Hepatic stellate cell (primary cell): ENCODE measurements at regions not wholly inside any gene's neighbourhood (a gene's known extent, or its start where the extent isn't known, plus 50 kb on each side); places are given as distances from the start of the nearest gene placed in this dataset.
A peak's percentile ranks its signal among the peaks of the same experiment; 100 is the strongest.

Experiments used
- DNase-seq: peaks from one replicate; pipeline ENCODE4 v3.0.0; 2011; ENCODE audit warnings: low spot score

DNA sequence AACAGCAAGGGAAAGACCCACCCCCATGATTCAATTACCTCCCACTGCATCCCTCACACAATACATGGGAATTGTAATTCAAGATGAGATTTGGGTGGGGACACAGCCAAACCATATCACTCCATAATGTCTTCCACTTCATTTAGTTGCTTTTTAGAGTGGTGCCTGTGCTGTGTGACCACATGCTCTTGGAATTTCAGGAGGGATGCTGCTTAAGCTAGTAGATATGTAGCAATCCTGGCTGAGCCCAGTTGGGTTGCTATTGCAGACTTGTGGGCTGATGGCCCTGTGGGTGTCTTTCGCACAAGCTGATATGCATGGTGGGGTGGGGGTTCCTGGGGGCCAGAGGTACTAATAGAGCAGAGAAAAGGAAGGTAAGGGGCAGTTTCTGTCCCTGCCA lies 160.4 kb upstream of the SYT6 start:
- peak; percentile 33 for DNase-seq

DNA sequence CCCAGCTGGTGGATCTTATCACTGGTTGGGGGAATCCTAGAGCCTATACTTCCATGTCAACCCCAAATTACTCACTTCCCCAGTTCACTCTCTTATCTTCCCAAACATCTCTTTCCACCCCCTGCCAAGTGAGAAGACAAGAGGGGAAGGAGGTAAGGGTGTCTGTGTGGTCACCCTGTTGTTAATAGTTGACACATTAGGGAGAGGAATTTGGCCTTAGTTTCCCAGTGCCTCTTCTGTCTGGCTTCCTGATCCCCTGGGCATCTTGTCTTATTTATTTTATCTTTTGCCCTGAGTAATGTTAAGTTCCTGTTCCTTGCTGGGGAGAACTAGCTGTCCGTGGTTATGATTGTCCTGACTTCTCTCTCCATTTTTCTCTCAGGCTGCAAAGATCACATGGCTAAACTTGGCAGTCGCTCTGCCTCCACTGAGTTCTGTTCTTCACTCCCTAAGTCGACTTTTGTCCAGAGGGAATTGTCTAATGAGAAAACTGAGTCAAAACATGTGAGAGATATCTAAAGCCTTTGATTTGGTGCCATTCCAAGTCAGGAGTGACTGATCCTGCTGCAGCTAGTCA lies 157.1 kb upstream of the SYT6 start:
- DNase-seq: peak; percentile 43

DNA sequence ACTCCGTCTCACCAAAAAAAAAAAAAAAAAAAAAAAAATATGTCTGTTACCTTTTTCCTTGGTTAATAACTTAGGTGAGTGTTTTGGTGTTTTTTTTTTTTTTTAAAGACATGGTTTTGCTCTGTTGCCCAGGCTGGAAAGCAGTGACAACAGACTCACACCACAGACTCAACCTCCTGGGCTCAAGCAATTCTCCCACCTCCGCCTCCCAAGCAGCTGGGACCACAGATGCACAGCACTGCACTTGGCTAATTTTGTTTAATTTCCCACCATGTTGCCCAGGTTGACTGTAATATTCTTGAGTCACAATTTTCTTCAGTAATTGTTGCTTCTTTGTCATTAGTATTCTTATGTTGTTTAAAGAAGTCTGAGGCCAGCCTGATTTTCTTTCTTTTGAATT lies 149.2 kb upstream of the SYT6 start:
- DNase-seq: no peak

DNA sequence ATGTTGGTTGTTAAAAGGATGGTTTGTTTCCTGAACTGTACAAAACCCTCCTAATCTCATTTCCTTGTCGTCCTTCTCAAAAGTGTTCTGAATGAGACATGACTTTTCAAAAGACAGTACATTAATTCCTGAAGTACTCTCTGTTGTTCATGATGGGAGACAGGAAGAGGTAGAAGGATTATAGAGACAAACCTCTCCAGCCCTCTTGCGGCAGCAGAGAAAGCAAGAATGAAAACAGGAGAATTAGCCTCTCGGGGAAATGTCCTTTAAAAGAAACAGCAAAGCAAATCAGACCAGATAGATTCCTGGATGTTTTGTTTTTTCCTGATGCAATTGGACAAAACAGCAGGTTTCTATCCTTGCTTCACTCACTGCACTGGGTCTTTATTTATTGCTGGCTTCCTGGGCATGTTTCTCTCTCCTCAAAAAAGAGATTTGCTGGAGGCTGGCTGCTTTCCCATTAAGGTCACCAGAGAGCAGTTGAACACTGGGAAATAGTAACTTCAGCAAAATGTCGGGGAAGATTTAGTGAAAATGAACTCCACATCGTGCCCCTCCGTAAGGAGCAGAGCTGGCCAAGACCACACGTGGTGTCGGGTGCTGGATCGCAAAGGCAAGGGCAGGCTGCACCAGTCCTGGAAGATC lies 145.8 kb upstream of the SYT6 start:
- peak; percentile 28 for DNase-seq

DNA sequence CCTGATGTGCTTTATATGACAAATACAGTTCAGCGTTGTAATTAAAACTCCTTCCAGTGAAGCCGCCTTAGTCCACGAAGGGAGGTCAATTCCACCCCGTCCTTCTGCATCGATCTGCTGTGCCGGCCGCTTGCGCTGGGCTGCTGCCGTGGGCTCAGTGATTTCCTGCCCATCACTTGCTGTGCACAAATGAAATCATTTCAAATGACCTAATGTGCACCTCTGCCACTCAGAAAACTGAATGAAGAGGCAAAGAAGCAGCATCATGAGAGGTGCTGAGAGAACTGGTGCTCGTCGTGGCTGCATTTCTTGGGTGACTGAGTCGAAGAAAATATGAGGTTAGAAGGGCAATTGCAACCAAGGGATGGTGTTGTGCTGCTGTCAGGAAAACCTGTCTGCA lies 144.3 kb upstream of the SYT6 start:
- no peak for DNase-seq

DNA sequence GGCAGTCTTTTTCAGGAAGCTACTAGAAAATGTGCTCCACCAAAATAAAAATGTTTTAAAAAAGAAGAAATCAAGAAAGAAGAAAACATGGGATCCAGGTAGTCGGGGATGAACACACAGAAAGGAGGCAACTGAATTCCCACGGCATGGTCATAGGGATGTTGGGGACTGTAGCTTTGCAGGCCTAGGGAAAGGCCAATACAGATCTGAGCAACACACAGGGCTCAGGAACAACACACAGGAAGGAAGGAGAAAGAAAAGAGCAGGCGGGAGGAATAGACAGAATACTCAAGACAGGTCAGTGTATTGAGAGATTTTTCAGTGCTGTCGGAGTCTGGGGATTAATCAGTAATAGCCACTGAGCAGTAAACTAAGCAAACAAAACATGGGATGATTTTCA lies 142.7 kb upstream of the SYT6 start:
- DNase-seq: no peak

DNA sequence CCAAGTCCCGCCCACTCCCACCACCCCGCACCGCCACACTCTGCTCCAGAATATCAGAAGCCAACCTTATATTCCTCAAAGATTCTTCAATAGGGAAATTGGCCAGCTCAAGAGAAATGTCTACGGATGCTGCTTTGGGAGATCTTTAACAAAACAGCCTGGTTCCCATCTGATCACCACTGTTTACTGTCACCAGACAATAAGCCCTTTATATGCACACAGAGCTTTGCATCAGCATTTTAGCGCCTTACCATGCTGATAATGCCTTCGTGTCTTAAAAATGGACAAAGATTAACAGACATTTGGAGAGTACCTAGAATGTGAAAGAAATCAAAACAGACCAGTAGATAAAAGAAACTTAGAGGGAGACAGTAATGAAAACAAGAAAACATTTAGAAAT lies 141.7 kb upstream of the SYT6 start:
- DNase-seq: no peak

DNA sequence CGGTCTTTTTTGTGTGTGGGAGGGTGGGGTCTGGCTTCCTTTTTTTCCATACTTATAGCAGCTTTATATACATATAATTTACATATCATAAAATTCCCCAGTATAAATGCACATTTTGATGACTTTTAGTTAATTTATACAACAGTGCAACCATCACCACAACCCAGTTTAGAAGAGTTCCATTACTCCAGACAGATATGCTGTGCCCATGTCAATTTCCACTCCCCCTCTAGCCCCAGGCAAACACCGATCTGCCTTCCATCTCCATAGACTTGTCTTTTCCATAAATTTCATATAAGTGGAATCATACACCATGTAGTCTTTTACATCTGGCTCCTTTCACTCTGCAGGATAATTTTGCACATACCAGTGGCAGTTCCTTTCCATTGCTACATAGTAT lies 139.2 kb upstream of the SYT6 start:
- DNase-seq: no peak

DNA sequence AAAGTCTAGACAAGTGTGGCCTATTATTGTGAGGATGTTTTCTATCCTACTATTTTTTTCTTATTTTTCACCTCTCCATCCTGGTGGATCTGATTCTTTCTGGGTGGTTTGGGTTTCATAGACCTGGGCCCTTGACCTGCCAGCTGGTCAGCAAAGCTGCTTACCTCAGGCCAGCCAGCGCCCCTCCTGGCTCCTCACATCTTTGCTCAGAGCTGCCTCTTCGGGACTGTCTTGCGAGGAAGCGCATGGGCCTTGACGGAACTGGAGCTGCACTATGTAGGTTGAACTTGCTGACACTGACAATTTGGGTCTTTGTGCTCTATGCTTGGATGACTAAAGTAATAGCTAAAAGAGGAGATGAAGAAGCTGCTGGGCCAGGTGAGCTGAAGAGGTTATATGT lies 138.5 kb upstream of the SYT6 start:
- DNase-seq: no peak

DNA sequence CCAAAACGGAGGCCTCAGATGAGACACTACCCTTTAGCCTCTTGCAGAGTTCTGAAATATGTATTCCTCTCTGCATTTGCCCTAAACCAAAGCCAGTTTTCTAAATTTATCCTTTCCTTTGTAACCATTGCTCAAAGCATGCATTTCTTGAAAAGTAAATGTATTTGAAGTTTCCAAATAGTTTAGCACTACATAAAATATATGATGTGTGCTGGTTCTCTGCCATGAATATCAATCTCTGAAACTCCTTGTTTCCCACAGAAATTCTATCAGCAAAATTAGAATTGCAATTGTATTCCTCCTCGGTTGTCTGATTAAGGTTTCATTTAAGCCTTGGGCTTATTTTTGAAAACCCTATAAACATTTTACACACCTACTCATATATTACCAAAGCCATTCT lies 137.1 kb upstream of the SYT6 start:
- DNase-seq: no peak

DNA sequence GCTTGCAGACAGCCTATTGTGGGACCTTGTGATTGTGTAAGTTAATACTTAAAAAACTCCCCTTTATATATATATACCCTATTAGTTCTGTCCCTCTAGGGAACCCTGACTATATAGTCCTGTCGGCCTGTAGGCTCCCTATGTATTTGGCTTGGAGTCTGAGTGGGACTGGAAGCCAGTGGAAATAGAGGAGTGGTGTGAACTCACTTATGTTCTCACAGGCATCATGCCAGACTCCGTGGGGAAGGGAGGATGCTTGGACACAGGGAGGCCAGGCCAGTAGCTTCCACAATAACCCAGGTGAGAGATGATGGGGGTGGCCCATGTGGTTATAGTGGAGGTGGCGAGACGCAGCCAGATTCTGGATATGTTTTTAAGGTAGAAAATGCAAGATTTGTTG lies 136.7 kb upstream of the SYT6 start:
- DNase-seq: no peak

DNA sequence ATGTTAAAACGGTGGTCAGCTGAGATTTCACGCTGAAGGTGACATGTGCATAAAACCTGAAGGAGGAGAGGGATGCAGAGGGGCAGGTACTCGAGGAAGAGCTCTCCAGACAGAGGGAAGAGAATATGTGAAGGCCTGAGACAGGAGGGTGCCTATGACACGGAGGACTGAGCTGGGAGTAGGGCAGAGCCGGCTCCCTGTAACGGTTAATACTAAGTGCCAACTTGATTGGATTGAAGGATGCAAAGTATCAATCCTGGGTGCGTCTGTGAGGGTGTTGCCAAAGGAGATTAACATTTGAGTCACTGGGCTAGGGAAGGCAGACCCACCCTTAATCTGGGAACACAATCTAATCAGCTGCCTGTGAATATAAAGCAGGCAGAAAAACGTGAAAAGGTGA lies 136.2 kb upstream of the SYT6 start:
- no peak for DNase-seq

DNA sequence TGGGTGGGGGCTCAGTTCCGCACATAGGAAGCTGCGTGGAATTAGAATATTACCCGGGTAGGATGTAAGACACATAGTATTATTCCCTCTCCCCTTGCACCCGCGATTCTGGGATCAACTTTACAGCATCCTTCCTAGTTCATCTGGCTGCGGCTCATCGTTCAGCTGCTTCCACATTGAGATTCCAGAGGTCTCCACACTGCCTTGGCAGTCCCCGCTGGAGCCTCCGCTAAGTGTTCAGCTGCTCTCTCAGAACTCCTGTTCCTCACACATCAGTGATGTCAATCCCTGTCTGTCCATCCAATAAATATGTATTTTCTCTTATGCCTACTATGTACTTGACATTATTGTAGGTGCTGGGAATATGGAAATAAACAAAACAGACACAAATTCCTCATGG lies 135.6 kb upstream of the SYT6 start:
- DNase-seq: no peak

DNA sequence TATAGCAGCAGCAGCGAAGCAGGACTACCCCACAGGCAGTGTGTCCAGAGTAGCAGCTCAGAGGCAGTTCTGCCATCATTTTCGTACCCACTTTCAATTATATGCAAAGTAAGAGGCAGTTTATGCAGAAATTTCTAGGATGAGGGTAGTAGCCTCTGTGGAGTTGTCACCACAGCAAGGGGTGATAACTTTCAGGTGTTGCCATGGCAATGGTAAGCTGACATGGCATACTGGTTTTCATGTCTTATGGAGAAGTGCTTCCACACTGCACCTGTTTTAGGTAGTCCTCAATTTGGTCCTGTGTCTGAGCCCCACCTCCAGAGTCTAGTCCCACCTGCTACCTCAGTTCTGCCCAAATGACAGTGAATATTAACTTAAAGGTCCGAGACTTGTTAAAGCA lies 133.3 kb upstream of the SYT6 start:
- DNase-seq: no peak

DNA sequence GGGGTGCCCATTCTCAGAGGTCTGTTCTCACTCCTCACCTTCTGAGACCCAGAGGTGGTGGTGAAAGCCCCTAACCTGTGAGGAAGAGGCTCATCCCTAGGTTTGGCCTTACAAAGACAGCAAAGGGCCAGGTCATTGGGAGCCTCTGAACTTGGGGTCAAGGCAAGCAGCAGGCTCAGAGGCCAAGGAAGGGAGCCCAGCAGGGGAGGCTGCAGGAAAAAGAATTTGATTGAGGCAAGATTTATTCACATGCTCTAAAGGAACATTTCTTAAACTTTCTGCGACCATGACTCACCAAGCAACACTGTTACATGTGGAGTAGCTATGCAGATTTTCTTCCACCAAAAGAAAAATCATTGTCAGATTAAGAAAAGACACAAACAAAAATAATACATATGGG lies 132.5 kb upstream of the SYT6 start:
- DNase-seq: peak; percentile 7

DNA sequence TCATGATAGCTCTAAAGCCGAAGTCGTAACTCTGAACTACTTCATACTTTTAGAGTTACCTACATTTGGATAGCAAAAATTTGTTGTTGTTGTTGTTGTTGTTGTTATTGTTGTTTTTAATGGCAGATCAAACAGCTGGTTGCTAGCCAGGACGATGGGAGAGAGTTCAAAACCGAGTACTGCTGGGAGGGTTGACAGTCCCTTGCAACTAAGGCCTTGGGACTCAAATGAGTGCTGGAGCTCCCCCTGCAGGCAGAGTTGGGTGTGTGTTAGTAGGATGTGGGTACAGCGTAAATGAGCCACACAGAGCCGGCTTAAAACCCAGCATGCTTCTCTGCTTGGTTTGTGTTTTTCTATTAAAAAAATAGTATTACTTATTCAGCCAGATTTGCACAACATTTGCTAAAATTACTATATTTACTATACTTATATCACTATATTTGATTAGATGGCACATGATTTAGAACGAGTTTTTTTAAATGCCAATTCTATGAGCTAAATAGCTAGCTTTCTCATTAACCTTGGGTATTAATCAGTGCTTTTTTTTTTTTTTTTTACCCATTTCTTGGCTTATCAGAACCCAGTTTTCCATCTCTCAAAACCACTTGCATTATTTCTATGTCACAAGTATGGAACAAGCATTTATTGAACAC lies 129.2 kb upstream of the SYT6 start:
- DNase-seq: peak; percentile 78

DNA sequence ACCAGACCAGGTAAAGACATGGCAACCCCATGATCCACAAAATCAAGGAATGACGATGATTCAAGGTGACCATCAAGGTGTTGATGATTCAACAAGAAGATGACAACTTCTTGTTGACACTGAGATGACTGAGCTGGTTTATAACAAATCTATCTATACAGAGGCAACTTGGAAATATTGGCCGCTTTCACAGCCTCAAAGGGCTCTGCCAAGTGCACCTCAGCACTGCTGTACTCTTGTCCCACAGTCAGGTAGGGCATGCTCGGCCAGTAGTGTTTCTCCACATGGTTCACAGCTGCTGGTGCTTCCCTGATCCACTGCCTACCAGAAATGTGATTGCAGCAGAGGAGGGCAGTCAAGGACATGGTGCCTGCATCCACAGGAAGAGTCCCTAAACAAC lies 125.2 kb upstream of the SYT6 start:
- DNase-seq: no peak

DNA sequence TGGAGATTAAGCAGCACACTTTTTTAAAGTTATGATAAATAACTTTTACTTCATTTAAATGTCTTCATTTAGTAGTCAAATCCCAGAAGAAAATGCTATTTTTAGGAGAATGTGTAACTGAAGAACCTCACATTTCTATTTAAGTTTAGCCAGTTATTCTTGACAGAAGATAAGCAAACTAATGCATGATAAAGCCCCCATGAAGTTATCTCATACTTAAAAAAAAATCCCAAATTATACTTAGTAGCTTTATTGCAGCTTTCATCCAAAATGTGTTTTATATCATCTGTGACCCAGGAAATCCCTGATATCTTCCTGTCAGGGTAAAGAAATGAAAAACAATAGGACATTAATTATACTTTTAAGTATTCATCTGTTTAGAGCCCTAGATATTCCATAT lies 124.8 kb upstream of the SYT6 start:
- DNase-seq: no peak

DNA sequence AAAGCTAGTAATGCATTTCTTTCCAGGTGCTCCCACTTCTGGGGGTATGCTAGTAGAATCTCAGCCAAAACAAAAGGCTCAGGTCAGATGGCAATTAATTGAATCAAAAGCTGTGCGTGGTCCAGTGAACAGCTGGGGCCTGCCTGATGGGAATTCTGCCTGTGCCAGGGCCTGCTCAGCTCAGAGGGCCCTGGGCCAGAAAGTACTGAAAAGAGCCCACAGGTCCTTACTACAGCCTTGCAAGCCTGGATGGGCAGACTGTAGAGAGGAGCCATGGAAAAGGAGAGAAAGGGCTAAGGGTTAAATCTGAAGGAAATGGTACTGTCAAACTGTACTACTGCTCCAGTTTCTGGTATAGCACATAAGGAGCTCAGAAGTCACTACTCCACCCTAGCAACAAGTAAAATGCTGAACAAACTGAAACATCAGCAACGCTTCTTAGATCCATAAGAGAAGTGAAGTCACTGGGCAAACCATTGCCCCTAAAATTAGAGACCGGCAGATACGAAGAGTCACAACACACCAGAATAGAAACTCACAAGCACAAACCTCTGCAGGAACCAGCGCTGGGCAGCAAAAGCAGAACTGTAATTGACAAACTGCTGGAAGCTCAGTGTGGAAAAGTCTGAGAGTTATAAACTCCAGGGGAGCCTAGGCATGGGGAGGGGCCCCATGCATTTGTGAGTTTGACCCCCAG lies 121.1 kb upstream of the SYT6 start:
- no peak for DNase-seq

DNA sequence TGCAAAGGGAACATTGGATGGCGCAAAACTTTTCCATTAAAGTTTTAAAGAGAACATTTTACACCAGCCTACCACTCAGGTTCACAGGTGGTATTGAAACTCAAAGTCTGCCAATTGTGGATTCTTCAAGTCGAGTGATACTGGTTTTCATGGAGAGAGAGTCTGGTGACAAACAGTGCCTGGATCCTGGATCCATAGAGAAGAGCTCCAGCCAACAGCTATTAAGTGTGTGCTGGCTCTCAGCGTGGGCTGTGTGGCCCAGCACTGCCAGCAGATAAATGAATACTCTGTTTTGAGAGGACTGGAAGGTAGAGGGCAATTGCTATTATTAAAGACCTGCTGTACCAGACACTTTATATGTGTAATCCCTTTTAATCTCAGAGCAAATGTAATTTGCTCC lies 118.9 kb upstream of the SYT6 start:
- no peak for DNase-seq

DNA sequence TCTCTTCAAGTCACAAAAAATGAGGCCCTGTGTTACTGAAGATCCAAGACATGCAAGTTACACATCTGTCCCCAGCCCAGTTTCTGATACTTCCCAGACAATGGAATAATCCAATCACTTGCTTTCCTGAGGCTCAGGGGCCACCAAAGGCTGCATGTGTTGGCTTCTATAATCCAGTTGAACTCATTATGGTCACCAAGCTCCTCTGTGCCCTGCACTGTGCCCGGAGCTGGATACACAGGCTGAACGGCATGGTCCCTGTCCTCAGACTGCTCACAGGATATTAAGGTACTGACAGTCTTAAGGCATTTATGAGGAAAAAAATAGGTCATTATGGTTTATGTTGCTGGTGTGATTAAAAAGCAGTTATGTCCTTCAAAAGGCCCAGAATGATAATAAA lies 117.0 kb upstream of the SYT6 start:
- no peak for DNase-seq

DNA sequence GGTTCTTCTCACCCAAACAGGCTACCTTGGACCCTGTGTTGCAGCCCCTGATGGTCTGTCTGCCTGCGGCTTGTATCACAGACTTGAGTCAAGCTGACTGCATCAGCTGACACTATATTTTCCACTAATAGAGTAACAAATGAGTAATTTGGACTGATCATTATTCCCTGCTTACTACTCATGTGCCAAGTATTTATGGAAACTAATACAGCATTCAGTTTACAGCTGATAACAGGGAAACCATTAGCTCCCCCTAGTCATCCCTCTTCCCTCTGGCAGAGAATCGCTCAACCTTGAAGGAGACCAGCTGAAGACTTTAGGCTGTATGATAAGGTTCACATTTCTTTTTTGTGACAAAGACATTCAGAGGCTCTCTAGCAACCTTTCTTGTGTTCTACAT lies 116.6 kb upstream of the SYT6 start:
- DNase-seq: no peak

DNA sequence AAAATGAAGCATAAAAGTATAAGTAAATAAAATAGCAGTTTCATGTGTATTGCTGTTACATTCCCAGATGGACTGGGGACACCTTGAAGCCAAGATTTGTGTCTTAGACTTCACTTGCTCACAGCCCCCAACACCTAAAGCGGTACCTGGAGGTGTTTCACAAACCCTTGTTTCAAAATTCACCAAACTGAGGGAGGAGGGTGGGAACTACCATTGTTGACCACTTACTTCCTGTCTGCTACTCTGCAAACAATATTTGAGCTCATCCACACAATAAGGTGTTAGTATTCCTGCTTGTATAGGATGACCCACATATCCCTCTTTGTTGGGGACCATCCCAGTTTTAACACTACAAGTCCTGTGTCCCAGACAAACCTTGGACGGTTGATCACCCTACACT lies 115.9 kb upstream of the SYT6 start:
- DNase-seq: no peak
